Cortex of kidney (tissue), 1 donor: ENCODE measurements at regions not wholly inside any gene's neighbourhood (a gene's known extent, or its start where the extent isn't known, plus 50 kb on each side); places are given as distances from the start of the nearest gene placed in this dataset.
"Not testable (repeated sequence)": the region's sequence is repeated elsewhere in the genome, so short reads cannot be mapped to it uniquely, and the experiment has no call there.

Experiments
- DNase-seq: peaks from one replicate; lab custom pipeline; 2025; lab: John Stamatoyannopoulos, UW

- DNase-seq = not testable (repeated sequence)
Measured at GRCh38 chr12:127810459-127810858, 456.5 kb upstream of the TMEM132C start.

- DNase-seq = no peak
Measured at GRCh38 chr12:127811988-127812387, 455.0 kb upstream of the TMEM132C start.

- no peak for DNase-seq
Measured at GRCh38 chr12:127813147-127813546, 453.8 kb upstream of the TMEM132C start.

GRCh38 chr12:127819056-127819455, 447.9 kb upstream of the TMEM132C start:
- no peak for DNase-seq

- no peak for DNase-seq
Measured at GRCh38 chr12:127820271-127820670, 446.7 kb upstream of the TMEM132C start.

GRCh38 chr12:127820846-127821245, 446.1 kb upstream of the TMEM132C start:
- DNase-seq = no peak

GRCh38 chr12:127822809-127823411, 444.1 kb upstream of the TMEM132C start:
- no peak for DNase-seq

- no peak for DNase-seq
Measured at GRCh38 chr12:127823801-127824200, 443.2 kb upstream of the TMEM132C start.

GRCh38 chr12:127829281-127830064, 437.5 kb upstream of the TMEM132C start:
- DNase-seq = no peak

GRCh38 chr12:127830065-127830460, 436.9 kb upstream of the TMEM132C start:
- DNase-seq = no peak

GRCh38 chr12:127830730-127831129, 436.2 kb upstream of the TMEM132C start:
- DNase-seq = no peak

- no peak for DNase-seq
Measured at GRCh38 chr12:127832172-127832571, 434.8 kb upstream of the TMEM132C start.

GRCh38 chr12:127836802-127837201, 430.2 kb upstream of the TMEM132C start:
- DNase-seq = not testable (repeated sequence)

GRCh38 chr12:127857661-127858060, 409.3 kb upstream of the TMEM132C start:
- DNase-seq = no peak

- DNase-seq = no peak
Measured at GRCh38 chr12:127860536-127860935, 406.4 kb upstream of the TMEM132C start.

GRCh38 chr12:127861406-127861805, 405.6 kb upstream of the TMEM132C start:
- no peak for DNase-seq

- DNase-seq = no peak
Measured at GRCh38 chr12:127873306-127873705, 393.7 kb upstream of the TMEM132C start.

- DNase-seq = no peak
Measured at GRCh38 chr12:127881371-127882140, 385.4 kb upstream of the TMEM132C start.

- DNase-seq = no peak
Measured at GRCh38 chr12:127883013-127883412, 384.0 kb upstream of the TMEM132C start.

GRCh38 chr12:127885954-127886750, 380.8 kb upstream of the TMEM132C start:
- DNase-seq = no peak

- no peak for DNase-seq
Measured at GRCh38 chr12:127886827-127887226, 380.1 kb upstream of the TMEM132C start.
